HG02588 (cell line): ENCODE measurements at regions not wholly inside any gene's neighbourhood (a gene's known extent, or its start where the extent isn't known, plus 50 kb on each side); places are given as distances from the start of the nearest gene placed in this dataset.

Source experiments
- ATAC-seq: cut with Tn5 transposase; IDR thresholded peaks from one replicate; pipeline ENCODE4 v1.9.1; 2021; ENCODE audit warnings: mild to moderate bottlenecking, moderate library complexity; ENCODE audit not compliant: unreplicated experiment

- no peak for ATAC-seq
Measured at GRCh38 chr18:22040533-22040932, 128.9 kb upstream of the GATA6 start.

- no peak for ATAC-seq
Measured at GRCh38 chr18:22043837-22044236, 125.6 kb upstream of the GATA6 start.

DNA sequence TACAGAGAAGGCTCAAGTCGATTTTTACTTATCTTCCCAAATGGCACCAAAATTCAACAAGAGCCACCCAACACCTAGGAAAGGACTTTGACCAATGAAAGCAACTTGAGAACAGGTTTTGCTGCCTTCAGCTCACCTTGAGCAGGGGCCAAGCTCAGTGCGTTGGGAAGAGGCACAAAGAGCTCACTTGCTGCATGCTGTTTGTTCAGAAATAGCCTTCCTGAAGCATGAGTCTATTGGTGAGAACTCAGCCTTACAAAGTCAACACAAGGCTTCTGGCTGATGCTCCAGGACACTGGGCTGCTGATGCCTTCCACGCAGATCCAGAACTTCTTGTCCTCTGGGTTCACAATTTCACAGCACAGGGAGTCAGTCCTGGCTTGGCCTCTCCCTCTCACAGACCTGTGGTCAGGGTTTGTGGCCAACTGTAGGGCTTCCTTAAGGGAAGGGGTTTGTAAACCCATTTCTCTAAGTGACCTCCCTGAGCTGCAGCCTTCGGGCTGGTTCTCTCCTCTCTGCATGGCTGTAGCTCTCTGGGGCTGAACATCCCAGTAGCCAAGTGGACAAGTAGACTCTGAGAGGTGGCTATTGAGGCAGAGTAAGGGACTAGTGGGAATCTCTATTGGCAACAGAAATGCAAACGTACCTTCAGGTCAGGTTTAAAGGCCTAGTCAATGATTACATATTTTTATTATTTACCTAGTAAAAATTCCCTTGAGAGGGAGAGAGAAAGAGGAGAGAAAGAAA lies 124.7 kb upstream of the GATA6 start:
- ATAC-seq = no peak

DNA sequence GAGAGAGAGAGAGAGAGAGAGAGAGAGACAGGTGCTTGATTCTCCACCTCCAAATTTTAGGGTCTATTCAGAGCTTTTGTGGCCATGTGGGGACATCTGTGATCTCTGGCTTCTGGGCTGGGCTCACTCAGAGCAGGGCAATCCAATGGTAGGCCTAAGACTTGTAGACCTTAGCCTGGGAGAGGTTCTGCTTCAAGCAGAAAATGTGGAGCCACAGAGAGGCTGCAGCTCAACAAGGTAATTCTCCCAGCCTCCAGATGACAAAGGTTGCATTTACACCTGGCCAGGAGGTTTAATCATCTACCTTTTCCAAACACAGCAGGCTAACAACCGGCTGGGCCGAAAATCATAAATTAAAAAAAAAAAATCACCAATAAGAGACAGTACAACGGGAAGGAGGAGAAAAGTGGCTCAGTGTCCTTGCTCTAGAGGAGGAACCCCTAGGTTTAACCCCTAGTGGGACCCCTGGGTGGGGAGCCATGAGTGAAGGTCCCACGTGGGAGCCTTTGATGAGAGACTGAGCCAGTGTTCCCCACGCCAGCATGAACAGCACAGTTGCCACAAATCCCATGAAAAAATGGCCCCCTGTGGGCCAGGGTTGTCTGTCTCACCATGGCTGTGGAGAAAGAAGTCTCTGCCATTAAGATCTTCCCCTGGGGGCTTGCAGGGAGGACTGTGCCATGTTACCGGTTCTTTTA lies 124.0 kb upstream of the GATA6 start:
- ATAC-seq = no peak

GRCh38 chr18:22046473-22046872 lies 122.9 kb upstream of the GATA6 start:
- ATAC-seq = no peak

DNA sequence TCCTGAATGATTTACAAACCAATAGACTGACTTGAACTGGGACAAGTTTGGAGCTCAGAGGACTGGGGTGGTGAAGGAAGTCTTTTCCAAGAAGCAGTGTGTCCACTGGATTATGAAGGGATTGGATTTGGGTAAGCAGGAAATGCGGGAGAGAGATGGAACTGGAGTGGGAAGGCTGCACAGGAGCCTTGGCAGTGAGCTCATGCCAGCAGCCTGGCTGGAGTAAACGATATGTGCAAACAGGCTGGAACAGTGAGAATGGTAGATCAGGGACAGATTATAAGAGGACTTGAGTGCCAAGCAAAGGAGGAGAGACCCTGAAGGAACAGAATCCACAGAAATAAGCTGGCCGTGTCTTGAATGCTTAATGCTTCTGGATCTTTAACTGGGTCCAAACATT lies 121.9 kb upstream of the GATA6 start:
- ATAC-seq = no peak

DNA sequence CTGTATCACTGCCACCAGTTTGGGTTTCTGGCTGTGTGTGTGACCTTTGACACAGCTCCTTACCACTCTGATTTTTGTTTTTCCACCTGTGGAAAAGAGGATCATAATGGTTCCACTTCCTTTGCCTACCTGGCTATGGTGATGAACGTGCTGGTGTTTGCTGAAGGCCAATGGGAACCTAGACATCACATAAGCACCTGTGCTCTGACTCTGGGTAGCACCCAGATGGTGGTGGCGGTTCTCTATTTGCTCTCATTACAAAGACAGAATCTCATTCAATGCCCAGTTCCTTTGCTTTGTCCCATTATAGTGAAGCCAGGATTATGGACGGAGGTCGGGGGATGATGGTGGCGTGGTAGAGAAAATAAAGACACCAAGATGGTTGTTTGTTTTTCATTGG lies 121.2 kb upstream of the GATA6 start:
- ATAC-seq = no peak

- no peak for ATAC-seq
Measured at GRCh38 chr18:22048932-22049615, 120.3 kb upstream of the GATA6 start.

DNA sequence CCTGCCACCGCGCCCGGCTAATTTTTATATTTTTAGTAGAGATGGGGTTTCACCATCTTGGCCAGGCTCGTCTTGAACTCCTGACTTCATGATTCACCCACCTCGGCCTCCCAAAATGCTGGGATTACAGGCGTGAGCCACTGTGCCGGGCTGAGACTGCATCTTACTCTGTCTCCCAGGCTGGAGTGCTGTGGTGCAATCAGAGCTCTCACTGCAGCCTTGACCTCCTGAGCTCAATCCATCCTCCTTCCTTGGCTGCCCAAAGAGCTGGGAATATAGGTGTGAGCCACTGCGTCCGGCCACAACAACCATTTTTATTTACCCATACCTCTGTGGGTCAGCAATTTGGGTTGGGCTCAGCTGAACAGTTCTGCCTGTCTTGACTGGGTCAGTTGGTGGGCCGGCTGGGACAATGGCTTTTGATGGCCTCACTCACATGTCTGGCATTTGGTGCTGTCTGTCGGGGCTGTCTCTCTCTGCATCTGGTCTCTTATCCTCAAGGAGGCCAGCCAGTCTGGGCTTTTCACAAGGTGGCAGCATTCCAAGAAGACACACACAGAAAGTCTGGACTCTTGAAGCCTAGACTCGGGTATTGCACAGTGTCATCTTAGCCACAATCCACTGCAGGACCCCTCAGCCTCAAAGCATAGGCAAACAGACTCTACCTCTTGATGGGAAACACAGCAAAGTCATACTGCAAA lies 116.8 kb upstream of the GATA6 start:
- ATAC-seq = no peak

GRCh38 chr18:22055466-22056238 lies 113.7 kb upstream of the GATA6 start:
- ATAC-seq = no peak

DNA sequence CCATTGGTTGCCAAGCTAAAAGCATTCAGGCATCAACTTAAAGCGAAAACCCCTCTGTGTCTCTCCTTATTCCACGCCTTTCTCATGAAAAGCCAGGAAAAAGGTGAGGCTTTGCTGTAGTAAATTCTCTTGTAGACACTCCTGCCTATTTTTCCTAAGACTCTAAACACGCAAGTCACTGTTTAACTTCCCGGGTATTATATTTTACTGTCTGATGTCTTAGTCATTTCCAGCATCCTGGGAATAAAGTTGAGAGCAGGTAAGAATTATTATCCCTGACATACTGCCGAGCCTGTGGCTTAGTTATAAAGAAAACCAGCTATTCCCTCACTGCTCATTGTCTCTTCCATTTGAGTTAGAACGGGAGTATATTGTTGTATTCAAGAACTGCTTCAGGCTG lies 112.4 kb upstream of the GATA6 start:
- ATAC-seq = no peak

DNA sequence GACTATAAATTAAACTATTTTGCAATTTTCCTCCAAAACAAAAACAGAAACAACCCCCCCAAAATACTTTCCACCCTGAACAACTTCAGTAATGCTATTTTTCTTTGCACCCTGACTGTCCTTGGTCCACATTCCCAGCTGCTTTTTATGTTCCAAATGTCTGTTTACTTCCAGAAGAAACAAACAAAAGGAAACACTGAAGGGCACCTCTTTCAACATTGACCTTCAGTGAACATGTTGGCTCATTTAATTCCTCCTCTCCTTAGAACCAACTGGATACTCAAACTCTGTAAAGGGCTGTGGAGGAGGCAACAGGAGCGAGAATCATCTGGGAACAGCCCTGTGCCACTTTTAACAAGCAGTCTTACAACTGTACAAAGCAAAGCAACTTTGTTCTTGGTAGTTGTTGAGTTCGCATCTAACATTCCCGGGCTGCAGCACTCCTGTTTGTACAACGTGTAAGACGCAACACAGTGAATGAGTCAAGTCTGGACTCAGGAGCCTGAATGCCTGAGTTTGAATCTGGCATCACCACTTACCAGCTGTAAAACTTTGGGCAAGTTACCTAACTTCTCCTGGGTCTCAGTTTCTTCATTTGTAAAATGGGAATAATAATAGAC lies 111.4 kb upstream of the GATA6 start:
- ATAC-seq = no peak

DNA sequence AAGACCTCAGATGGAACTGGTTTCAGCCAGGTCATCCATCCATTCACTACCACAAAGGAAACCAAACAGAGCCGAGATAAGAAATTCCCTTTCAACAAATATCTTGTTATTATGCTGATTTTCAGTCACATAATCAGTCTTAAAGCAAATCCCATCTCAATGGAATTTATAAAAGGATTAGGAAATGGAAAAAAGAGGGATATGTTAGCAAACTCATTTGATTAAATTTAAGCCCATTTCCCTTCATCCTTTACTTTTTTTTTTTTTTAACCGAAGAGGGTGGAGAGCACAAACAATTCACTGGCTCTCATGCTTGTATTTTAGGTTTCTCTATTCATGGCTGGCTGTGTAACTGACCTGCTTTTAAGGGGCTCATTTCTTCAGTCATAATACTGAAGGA lies 109.0 kb upstream of the GATA6 start:
- no peak for ATAC-seq

GRCh38 chr18:22063102-22063501 lies 106.3 kb upstream of the GATA6 start:
- no peak for ATAC-seq

DNA sequence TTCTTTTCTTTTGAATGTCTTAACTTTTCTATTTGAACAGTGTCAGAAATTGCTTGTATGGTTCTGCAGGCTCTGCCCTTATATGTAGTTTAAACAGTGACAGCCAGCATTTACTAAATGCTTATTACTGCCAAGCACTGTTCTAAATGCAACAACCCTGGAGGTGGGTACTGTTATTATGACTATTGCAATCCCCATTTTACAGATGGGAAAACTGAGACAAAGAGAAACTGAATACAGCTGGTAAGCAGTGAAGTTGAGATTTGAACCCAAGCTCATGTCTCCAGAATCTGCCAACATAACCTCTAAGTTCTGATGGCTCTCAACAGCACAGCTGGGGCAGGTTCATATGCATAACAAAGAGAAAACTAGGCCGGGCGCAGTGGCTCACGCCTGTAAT lies 105.7 kb upstream of the GATA6 start:
- no peak for ATAC-seq

DNA sequence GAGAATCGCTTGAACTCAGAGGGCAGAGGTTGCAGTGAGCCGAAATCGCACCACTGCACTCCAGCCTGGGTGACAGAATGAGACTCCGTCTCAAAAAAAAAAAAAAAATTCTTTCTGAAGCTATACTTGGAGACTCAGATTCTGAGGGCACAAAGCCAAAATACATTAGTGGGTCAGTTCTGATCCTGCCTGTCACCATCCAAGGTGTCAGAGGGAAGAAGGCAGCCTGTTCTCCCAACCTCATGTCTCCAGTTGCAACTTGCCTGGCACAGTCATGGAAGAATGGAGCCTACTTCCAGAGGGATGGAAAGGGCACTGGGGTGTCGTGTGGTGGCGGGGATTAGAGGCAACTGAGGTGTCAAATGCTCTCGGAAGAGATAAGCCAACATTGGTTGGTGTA lies 104.8 kb upstream of the GATA6 start:
- no peak for ATAC-seq

GRCh38 chr18:22065311-22065710 lies 104.1 kb upstream of the GATA6 start:
- ATAC-seq = no peak

DNA sequence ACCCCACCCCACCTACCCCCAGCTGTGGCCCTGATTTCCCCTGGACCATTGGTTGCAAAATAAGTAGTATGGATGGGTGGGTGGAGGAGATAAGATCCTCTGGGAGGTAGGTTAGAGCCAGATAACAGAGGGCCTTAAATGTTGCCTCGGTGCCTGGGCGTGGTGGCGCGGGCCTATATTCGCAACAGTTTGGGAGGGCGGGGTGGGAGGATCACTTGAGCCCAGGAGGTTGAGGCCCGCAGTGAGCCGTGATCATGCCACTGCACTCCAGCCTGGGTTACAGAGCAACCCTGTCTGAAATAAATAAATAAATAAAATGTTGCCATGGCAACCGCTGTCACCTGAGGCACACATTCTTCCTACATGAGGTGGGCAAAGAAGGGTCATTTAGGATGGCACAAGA lies 103.3 kb upstream of the GATA6 start:
- no peak for ATAC-seq

GRCh38 chr18:22067109-22067508 lies 102.3 kb upstream of the GATA6 start:
- ATAC-seq = no peak

GRCh38 chr18:22067682-22068081 lies 101.7 kb upstream of the GATA6 start:
- ATAC-seq = no peak
